ENCODE measurements at regions not wholly inside any gene's neighbourhood (a gene's known extent, or its start where the extent isn't known, plus 50 kb on each side); places are given as distances from the start of the nearest gene placed in this dataset.

DNA sequence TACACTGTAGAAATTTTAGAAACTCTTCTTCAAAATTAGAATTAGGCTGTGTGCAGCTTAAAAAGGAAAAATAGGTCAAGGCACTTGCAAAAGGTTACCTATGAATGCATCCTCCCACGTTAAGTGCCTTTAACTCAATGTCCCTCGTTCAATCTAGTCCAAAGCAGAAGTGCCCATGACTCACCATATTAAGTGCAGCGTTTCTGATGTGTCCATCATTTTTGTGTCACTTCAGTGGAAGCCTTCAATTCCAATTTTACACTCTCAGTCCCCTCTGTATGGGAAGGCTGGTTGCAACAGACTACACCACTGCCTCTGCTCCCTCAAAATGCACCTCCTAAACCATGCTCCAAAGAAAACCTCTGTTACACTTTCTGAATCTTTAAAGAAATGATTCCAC, 53.4 kb downstream of the FOXB1 start:
- DNase-seq (ENCODE audit: low read depth in 2 of 3, low spot score in 2 of 3), result no peak

DNA sequence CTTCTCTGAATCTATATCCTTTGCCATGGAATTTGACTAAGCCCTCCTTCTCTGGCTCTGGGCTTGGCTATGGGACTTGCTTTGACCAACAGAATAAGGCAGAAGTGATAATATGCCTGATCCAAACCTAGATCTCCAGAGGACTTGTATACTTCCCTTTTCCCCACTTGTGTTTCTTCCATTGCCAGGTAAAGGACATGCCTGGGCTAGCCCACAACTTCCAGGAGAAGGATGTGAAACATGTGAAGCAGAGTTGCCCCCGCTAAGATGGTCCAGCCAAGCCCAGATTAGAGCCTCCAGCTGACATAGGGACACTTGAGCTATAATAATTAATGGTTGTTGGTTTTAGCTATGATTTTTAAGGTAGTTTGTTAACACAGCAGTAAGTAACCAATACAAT, 55.1 kb downstream of the FOXB1 start:
- no peak for DNase-seq (ENCODE audit: low read depth in 2 of 3, low spot score in 2 of 3)

DNA sequence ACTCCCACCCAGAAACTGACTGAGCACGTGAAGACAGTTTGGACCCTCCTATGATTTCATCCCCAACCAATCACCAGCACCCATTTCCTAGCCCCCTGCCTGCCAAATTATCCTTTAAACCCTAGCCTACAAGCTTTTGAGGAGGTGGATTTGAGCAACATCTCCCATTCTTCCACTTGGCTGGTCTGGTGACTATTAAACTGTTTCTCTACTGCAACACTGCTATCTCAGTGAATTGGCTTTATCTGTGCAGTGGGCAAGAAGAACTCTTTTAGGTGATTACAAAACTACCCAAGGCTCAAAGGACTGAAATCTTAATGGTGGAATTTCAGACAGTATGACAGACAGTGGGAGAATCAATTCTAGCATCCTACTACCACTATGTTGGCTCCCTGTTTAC, 57.6 kb downstream of the FOXB1 start:
- no peak for DNase-seq (ENCODE audit: low read depth in 2 of 3, low spot score in 2 of 3)

DNA sequence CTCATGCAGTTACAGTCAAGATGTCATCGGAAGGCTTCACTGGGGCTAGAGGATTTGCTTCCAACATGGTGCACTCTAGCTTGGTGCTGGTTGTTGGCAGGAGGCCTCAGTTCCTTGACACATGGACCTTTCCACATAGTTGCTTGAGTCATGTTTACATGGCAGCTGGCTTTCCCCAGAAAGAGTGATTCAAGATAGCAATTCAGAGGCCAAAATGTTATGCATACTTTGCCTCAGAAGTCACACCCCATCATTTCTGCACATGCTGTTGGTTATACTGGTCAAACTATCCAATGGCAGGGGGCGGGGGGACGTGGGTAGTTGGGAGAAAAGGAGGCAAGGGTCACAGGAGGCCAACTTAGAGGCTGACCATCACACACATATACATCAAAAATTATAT, 58.7 kb downstream of the FOXB1 start:
- DNase-seq (ENCODE audit: low read depth in 2 of 3, low spot score in 2 of 3), result no peak

DNA sequence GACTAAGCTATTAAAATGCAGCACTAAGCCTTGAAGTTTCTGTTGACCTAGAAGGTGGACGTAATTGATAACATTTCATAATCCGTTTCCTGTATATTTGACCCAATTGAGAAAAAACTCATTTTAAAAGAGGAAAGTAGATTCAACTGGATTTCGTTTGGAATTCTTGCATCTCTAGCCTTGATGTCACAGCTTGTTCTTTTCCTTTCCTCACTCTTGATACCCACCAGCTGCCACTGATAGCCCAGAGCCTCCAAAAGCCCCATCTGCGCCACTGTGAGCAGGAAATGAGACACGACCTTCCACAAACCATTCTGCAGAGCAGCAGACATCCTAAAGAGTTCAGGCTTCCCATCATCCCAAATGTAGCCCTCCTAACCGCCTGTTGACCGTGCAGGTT, 61.8 kb downstream of the FOXB1 start:
- DNase-seq (ENCODE audit: low read depth in 2 of 3, low spot score in 2 of 3), result no peak

DNA sequence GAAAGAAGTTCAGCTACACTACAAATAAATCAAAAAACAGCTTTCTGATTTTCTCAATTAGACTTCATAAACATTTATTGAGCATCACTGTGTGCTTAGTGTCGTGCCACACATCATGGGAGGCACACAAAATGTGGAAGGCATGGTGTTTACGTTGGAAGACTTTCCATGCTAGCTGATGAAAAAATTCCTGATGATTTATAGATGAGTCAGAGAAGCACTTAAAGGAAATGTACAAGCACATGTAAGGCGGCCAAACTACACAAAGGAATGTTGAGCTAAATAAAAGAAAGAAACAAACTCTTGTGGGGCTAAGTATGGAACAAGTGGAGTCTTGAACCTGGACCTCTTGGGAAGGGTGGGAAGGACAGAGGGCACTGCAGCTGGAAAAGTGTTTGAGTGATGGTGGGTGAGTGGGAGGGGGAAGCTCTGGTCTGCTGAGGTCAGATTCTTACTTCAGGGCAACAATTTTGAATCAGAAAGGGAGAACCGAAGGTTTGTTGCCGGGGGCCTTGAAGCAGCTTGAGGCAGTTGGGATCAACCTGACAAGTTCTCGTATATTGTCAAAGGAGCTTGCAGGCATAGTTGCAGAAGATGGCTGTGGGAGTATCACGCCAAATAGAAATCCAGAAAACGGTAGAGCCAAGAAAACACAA, 66.9 kb downstream of the FOXB1 start:
- DNase-seq (ENCODE audit: low read depth in 2 of 3, low spot score in 2 of 3), result no peak

DNA sequence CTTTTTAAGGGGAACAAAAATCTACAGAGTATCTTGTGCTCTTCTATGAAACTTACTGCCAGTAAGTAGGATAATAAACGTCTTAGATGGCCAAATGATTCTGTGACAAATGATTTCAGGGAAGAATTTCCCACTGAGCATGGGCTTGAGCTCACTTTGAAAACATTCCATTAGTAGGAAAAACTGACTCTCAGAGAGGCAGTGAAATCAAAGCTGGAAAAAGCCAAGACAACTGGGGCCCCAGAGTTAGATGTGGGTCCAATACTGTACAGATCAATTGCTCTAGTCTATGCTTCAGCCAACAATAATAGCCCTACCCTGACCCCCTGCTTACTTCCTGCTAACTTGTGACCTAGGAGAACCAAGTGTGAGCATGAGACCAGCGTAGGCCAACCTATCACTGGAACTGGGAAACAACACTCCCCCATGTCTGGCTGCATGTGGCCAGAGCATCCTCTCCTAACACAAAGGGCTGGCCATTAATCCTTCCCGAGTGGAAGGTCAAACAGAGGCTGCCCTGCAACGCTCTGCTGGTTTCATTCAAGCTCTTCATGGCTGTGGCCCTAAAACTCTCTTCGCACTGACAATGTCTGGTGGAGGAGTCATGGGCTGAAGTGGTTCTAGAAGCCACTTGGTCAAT, 68.8 kb downstream of the FOXB1 start:
- no peak for DNase-seq (ENCODE audit: low read depth in 2 of 3, low spot score in 2 of 3)

DNA sequence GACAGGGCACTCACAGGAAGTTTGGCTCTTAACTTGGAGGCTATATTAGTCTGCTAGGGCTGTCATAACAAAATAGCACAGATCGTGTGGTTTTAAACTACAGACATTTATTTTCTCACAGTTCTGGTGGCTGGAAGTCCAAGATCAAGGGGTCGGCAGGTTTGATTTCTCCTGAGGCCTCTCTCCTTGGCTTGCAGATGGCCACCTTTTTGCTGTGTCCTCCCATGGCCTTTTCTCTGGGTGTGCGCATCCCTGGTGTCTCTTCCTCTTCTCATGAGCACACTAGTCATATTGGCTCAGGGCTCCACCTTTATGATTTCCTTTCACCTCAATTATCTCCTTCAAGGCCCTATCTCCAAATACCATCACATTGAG, 69.3 kb downstream of the FOXB1 start:
- DNase-seq (ENCODE audit: low read depth in 2 of 3, low spot score in 2 of 3), result no peak

DNA sequence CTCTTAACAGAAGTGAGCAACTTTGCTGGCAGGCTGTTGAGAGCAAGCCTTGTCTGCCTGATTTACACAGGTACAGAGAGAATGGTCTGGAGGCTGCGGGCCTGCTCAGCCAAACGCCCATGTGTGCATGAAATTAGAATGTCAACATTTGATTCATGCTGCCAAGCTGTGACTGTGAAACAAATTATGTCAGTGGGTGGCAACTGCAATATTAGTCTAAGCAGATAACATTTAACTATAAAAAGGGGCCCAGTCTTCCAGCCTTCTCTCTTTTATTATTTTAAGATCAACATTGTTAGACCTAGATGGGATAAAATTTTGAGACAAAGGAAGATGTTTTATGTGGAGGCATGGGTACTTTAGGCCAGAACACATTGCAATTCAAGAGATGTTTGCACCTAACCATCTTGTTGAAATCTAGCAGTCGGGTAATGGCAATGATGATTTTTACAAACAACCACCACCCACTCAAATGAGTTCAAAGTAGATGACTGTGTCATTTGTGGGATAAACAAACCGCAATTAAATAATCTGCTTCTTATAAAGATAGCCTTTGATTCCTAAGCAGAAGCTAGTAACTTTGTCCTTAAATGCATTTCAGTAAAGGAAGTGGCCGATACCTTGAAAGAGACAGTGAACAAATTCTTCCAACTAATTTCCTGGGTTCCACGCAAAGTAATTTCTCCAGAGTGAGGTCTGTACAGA, 70.2 kb downstream of the FOXB1 start:
- DNase-seq (ENCODE audit: low read depth in 2 of 3, low spot score in 2 of 3), result no peak

DNA sequence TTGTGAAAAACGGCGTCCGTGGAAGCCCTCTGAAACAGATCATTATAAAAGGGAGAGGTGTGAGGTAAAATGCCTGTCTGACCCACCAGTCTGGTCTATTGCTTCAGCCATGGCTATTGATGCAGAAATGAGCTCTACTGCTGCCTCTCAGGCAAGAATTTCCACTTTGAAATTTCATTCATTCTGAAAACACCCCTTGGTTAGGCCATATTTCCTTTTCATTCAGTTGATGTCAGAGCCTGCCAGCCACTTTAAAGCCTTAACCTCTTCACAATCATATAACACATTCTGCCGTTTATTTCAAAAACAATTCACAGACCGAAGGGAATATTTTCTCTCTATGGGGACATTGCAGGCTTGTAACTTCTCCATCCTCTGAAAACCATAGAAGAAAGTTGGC, 71.9 kb downstream of the FOXB1 start:
- DNase-seq (ENCODE audit: low read depth in 2 of 3, low spot score in 2 of 3), result no peak

DNA sequence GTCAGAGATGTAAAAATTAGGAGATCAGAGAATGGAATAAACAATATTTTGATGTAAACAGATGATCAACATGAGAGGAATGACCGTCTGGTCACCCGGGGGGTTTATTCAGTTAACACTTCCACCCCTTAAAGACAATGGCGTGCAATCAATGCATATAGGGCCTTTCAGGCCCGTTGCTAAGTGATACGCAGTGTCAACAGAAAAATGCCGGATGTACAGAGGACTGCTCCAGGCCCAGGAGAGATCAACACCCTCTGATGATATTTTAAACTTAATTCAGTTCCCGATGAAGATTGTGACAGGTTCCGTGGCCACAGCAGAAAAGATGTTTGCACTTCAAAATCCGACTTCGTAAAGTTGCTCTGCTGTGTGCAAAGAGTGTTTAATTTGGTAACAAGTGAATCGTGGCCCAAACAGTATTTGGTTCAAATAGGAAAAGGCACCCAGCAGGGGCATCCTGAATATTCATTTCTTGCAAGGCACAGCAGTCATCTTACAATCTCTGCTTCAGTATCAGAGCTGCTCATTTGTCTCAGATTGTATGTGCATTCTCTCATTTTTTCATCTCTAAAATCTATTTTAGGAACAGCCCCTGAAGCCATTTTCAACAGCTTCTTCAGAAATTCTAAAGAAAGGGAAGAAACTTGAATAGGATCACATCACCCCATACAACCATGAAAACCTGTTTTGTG, 72.6 kb downstream of the FOXB1 start:
- DNase-seq (ENCODE audit: low read depth in 2 of 3, low spot score in 2 of 3), result no peak

DNA sequence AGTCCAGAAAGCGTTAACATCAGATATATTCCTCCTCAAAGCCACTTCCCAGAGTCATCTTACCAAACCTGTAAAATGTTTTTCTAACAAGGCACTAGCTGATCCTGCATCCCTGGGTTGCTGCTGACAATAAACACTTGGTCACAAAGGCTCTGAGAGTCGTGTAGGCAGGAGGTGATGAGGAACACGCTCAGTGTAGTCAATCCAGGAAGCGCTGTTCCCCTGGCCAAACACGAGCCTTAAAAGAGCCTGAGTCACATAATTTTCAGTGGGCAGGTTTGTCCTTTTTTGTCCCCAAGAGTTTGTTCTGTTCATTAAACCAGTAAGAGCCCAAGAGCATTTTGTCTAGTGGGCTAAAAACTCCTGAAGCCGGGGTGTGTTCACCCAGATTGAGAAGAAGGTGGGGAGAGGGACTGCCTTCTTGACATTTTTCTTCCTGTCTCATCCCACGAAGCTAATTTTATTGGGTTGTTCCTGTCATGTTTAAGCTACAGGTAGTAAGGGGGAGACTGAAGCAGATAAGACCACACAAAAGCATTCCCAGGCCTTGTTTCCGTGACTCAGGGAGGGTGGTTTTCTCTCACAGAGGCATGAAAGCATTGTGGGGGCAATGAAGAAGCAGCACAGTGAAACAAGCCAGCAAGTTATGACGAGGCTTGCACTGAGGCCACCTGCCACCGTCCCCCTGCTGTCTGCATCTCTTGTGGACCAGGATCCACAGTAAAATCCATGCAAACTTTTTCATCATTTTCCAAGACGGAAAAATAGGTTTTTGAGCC, 73.7 kb downstream of the FOXB1 start:
- peak; percentile 3 to 17 (median 15) for DNase-seq (ENCODE audit: low read depth in 2 of 3, low spot score in 2 of 3)

DNA sequence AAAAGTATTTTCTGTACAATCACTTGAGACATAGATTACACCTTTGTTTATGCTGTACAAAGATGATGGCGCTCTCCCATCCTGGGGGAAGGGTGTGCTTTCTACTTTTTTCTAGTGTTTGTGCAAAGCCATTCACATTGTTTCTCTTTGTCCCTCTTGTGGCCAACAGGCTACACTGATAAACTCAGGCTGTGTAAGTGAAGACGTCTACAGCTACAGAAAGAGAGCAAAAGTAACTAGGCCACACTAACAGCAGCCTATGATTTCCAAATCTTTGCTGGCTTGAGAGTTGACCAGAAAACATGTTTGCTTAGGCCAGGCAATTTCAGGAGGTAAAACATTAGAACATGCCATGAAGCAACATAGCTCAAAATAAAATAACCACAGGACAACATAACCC, 75.1 kb downstream of the FOXB1 start:
- DNase-seq (ENCODE audit: low read depth in 2 of 3, low spot score in 2 of 3), result no peak

DNA sequence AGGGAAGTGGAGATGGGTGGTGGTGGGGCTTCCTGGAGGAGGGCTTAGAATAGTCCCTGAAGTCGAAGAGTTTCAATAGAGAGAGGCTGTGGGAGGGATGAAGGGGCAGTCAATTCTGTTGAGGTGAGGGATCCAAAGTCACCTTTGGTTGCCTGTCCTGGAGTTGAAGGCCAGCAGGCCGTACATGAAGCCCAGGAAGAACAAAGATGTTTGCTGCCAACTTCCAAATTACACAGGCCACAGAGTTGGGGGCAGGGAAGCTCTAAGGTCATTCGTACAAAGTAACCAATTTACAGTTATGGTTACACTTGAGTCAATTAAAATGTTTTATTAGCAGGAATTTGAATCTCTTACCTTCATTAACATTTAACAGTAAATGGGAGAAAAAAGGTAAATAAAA, 77.9 kb downstream of the FOXB1 start:
- DNase-seq (ENCODE audit: low read depth in 2 of 3, low spot score in 2 of 3), result no peak

DNA sequence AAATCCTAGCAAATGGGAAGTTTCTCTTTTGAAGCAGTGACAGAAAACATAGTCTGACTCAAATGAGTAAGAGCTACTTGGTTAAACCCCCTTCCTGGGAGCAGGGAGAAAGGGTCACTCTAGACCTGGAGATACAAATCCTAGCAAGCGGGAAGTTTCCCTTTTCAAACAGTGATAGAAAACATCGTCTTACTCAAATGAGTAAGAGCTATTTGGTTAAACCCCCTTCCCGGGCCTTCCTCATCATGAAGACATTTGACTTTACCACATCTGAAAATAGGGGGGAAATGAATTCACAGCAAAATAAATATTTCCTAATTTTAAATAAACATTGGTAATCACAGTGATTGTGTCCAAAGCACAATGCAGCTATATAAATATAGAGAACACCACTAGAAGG, 79.2 kb downstream of the FOXB1 start:
- DNase-seq (ENCODE audit: low read depth in 2 of 3, low spot score in 2 of 3), result no peak

DNA sequence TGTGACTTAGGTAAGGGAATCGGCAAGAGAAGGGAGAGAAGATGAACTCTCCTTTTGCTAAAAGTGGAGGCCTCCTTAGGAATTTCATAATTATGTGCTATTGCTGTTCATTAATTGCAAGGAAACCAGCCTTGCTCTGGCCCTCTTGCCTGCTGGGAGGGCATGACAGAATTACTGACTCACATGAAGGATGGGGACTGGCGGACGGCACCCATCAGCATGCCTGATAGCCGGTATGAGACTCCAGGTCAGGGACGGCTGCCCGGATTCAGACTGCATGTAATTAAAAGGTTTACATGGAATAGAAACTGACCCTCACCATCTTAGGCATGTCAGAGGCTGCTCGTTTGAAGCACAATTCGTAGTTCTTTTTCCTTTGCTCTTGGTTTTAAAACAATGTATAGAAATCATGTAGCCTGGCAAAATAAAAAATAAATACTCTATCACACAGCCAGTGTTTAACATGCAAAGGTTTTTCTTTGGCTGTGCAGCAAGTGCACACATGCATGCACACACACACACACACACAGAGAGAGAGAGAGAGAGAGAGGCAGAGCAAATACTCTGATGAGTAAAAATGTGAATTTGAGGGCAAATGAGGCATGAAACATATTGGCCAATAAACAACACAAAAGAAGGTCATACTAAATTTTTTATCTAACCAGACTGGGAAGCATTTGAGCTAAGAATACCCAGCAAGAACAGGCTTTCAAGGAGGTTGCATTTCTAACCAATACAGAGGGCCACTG, 82.7 kb downstream of the FOXB1 start:
- DNase-seq (ENCODE audit: low read depth in 2 of 3, low spot score in 2 of 3), result no peak

DNA sequence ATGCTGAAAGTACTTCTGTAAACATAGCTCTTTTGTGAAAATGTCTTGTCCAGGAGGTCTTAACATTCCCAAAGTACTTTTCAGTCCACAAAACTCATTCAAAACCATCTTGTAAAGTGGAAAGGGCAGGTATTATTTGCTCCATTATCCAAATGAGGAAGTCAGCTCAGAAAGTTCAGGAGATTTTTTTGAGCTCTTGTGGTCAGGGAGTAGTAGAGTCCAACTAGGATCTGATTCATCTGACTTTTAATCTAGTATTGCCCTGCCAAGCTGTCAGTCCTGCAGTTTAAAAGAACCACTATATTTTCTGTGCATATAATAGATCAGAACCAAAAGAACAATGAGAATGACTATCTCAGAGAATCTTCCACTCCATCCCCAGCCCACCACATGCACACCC, 83.5 kb downstream of the FOXB1 start:
- DNase-seq (ENCODE audit: low read depth in 2 of 3, low spot score in 2 of 3), result no peak

DNA sequence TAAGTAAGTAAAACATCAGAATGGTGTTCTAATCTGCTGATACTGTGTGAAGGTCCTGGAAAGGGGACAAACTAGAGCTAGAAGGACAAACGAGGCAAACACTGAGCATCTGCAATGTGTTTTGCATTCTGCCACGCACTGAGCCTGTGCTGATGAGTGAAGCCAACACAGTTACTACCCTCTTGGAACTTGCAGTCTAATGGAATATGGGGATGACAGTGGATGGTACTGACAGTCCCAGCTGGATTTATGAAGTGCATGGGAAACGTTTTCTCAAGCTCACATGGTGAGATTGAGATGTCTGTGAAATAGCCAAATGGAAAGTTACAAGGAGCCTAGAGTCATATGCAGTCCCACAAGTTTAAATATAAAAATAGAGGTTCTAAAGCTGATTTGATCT, 86.6 kb downstream of the FOXB1 start:
- no peak for DNase-seq (ENCODE audit: low read depth in 2 of 3, low spot score in 2 of 3)

DNA sequence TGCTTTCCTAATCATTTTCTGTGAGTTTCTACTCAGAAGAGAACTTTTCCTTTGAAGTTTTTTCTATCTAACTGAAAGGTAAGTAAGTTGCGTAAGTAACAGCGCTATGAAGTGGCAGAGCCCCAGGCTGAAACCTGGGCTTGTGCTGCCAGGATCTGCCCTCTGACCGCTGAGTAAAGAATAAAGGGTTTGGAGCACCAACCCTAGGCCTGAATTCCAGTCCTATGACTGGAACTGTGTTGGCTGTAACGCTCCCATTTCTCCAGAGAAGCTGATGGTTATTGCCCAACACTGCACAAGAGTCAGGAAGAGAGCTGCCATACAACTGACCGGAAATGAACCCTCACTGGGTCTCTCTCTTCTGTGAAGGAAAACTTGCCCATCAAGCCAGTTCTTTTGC, 87.0 kb downstream of the FOXB1 start:
- no peak for DNase-seq (ENCODE audit: low read depth in 2 of 3, low spot score in 2 of 3)

DNA sequence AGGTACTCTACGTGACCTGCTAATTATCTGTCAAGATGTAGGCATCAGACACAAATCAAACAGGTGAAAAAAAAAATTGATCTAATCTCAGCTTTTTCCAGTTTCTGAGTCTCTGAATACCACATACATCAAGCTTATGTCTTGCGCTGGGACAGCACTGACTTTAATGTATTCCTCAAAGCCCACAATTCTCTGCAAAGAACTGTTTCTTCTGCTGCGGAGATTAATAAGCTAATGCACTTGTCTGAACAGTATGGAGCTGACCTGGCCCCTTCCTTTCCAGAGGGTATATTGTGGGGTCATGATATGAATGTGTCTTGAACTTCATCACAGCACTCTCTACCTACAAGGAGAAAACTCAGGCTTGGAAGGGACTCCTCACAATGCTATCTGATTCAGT, 87.8 kb downstream of the FOXB1 start:
- DNase-seq (ENCODE audit: low read depth in 2 of 3, low spot score in 2 of 3), result no peak
